GM12878 (cell line): ENCODE measurements at regions not wholly inside any gene's neighbourhood (a gene's known extent, or its start where the extent isn't known, plus 50 kb on each side); places are given as distances from the start of the nearest gene placed in this dataset.

Experiments
- ATAC-seq: fragments of 200-7000 bp; cut with Tn5 transposase; 3 replicates; pipeline ENCODE4 v1.9.1; 2020; ENCODE audit warnings: mild to moderate bottlenecking, moderate library complexity
- BruUV-seq: library from RNA; stranded (reverse); fragments of 400-500 nt; replicated peaks from 2 replicates; lab custom pipeline; 2021; lab: Mats Ljungman, UMichigan
- CTCF ChIA-PET: fragments of 300-600 bp; sonication (Branson Sonifier 250); formaldehyde crosslinking; extraction: SDS; loops from one replicate; lab custom pipeline; 2021; ENCODE audit warnings: inconsistent platforms; lab: Yijun Ruan, JAX
- POLR2A ChIA-PET: fragments of 350-600 bp; formaldehyde crosslinking; extraction: SDS; loops from one replicate; lab custom pipeline; 2021; ENCODE audit warnings: inconsistent platforms; lab: Charles Lee
- RAD21 ChIA-PET: fragments of 300-600 bp; sonication (Branson Sonifier 250); formaldehyde crosslinking; loops from one replicate; lab custom pipeline; 2023; ENCODE audit warnings: antibody characterized with exemption; ENCODE audit not compliant: unreplicated experiment; lab: Charles Lee
- SMC1A ChIA-PET: fragments of 300-600 bp; sonication (Branson Sonifier 250); formaldehyde crosslinking; loops from one replicate; lab custom pipeline; 2023; ENCODE audit not compliant: unreplicated experiment, uncharacterized antibody; lab: Charles Lee
- DNase-seq: peaks from one replicate; pipeline ENCODE4 v3.0.0-alpha.2; 2011; ENCODE audit warnings: low read depth, low spot score
- FAIRE-seq: peaks from 3 replicates; lab custom pipeline; 2011; peaks lifted over from hg19 to GRCh38; lab: Jason Lieb, UNC
- H2AFZ ChIP-seq: 2 replicates; pipeline ENCODE4 v1.6.0; 2011; ENCODE audit warnings: low read depth, low read length, control low read depth; ENCODE audit not compliant: control insufficient read depth
- H3K27ac ChIP-seq: 2 replicates; pipeline ENCODE4 v1.5.1; 2011; ENCODE audit warnings: control low read depth; ENCODE audit not compliant: control insufficient read depth, insufficient read depth
- H3K27me3 ChIP-seq, 2 experiments: replicated peaks in 1 of 2; 2 replicates each; pipeline versions ENCODE4 v1.6.0 to v1.6.1; 2011; ENCODE audit warnings: low read length in 1 of 2; ENCODE audit not compliant: control insufficient read depth in 2 of 2, insufficient read depth in 2 of 2
- H3K36me3 ChIP-seq, 2 experiments: 2 replicates each; pipeline ENCODE4 v1.5.1; 2011; ENCODE audit warnings: low read length in 1 of 2; ENCODE audit not compliant: control insufficient read depth in 2 of 2, insufficient read depth in 2 of 2
- H3K4me1 ChIP-seq: 2 replicates; pipeline ENCODE4 v1.6.1; 2011; ENCODE audit warnings: mild to moderate bottlenecking, low read length, moderate library complexity, mixed read lengths; ENCODE audit not compliant: control insufficient read depth, insufficient read depth
- H3K4me2 ChIP-seq: 2 replicates; pipeline ENCODE4 v1.6.0; 2011; ENCODE audit warnings: control low read depth; ENCODE audit not compliant: control insufficient read depth, insufficient read depth
- H3K4me3 ChIP-seq: fragments of 200-600 bp; sonication (generic); 2 replicates; pipeline ENCODE4 v1.5.1; 2016
- H3K79me2 ChIP-seq: 2 replicates; pipeline ENCODE4 v1.6.0; 2011; ENCODE audit warnings: low read length; ENCODE audit not compliant: control insufficient read depth, insufficient read depth
- H3K9ac ChIP-seq: 2 replicates; pipeline ENCODE4 v1.8.0; 2011; ENCODE audit warnings: low read length, control low read depth, mixed read lengths; ENCODE audit not compliant: control insufficient read depth, insufficient read depth
- H3K9me3 ChIP-seq: replicated peaks from 3 replicates; pipeline ENCODE4 v1.5.1; 2011; ENCODE audit warnings: mild to moderate bottlenecking, low read length; ENCODE audit not compliant: control insufficient read depth, insufficient read depth
- H4K20me1 ChIP-seq: 2 replicates; pipeline ENCODE4 v1.6.0; 2011; ENCODE audit not compliant: control insufficient read depth, insufficient read depth
- BHLHE40 ChIP-seq, 2 experiments: fragments of 450-650 bp in 1 of 2; IDR thresholded peaks; 2 replicates each; pipeline ENCODE4 v1.6.1; 2011 to 2017; ENCODE audit warnings: low read depth in 2 of 2, borderline replicate concordance in 1 of 2, improper control_type of control experiment in 1 of 2, low read length in 1 of 2, mild to moderate bottlenecking in 1 of 2
- CHD2 ChIP-seq: IDR thresholded peaks from 2 replicates; pipeline ENCODE4 v1.6.1; 2011; ENCODE audit warnings: low read depth, low read length, improper control_type of control experiment, borderline replicate concordance
- CHD4 ChIP-seq: fragments of 200-600 bp; sonication (generic); IDR thresholded peaks from 2 replicates; pipeline ENCODE4 v1.6.1; 2016; ENCODE audit warnings: mild to moderate bottlenecking
- HSF1 ChIP-seq: fragments of 150-350 bp; IDR thresholded peaks from 2 replicates; pipeline ENCODE4 v1.6.1; 2014; ENCODE audit warnings: mild to moderate bottlenecking, low read depth, low read length
- JUNB ChIP-seq: IDR thresholded peaks from 2 replicates; pipeline ENCODE4 v1.6.1; 2016; ENCODE audit warnings: antibody characterized with exemption, mild to moderate bottlenecking
- MYC ChIP-seq: IDR thresholded peaks from 2 replicates; pipeline ENCODE4 v1.6.1; 2011; ENCODE audit warnings: mild to moderate bottlenecking, low read length, moderate library complexity, inconsistent platforms; ENCODE audit not compliant: insufficient read depth, insufficient replicate concordance, insufficient read length, severe bottlenecking
- NFIC ChIP-seq: IDR thresholded peaks from 2 replicates; pipeline ENCODE4 v1.6.1; 2012; ENCODE audit warnings: low read depth, mild to moderate bottlenecking, inconsistent platforms, low read length, moderate library complexity
- NR2C1 ChIP-seq: fragments of 450-650 bp; IDR thresholded peaks from 2 replicates; pipeline ENCODE4 v1.6.1; 2017; ENCODE audit warnings: antibody characterized with exemption, mild to moderate bottlenecking, moderate library complexity
- RAD21 ChIP-seq: IDR thresholded peaks from 2 replicates; pipeline ENCODE4 v1.6.1; 2011; ENCODE audit warnings: mild to moderate bottlenecking, low read depth, low read length, moderate library complexity; ENCODE audit not compliant: insufficient read depth
- SIX5 ChIP-seq: IDR thresholded peaks from 2 replicates; pipeline ENCODE4 v1.6.1; 2011; ENCODE audit warnings: mild to moderate bottlenecking, low read depth, low read length, moderate library complexity; ENCODE audit not compliant: severe bottlenecking
- STAT3 ChIP-seq: IDR thresholded peaks from 2 replicates; pipeline ENCODE4 v1.6.1; 2011; ENCODE audit warnings: low read depth, low read length, improper control_type of control experiment
- ZBTB11 ChIP-seq: fragments of 450-650 bp; formaldehyde crosslinking; IDR thresholded peaks from 2 replicates; pipeline ENCODE4 v1.5.0; 2022; ENCODE audit warnings: mild to moderate bottlenecking, missing genetic modification characterization
- ZNF217 ChIP-seq: fragments of 450-650 bp; IDR thresholded peaks from 2 replicates; pipeline ENCODE4 v1.6.1; 2017; ENCODE audit warnings: antibody characterized with exemption, mild to moderate bottlenecking
- WGBS: methylation state at CpG from one replicate; pipeline ENCODE4 v1.1.6; 2016; ENCODE audit warnings: low lambda C conversion rate; ENCODE audit not compliant: insufficient replicate concordance, insufficient coverage; ENCODE audit errors: missing lambda C conversion rate; 5-methylcytosine and 5-hydroxymethylcytosine counted together
- in situ Hi-C: fragments of 300-500 bp; cut with MboI; formaldehyde crosslinking; loops from 9 replicates; pipeline ENCODE4 v1.14.3; 2018; ENCODE audit warnings: mixed read lengths
- intact Hi-C: fragments of 100-400 bp; cut with micrococcal nuclease; formaldehyde crosslinking; loops from one replicate; pipeline ENCODE4 v1.14.2; 2022; ENCODE audit not compliant: unreplicated experiment
- TF ChIP-seq, protein P1 (sequence below): IDR thresholded peaks from 2 replicates; pipeline ENCODE4 v1.6.1; 2012; ENCODE audit warnings: low read depth, low read length, improper control_type of control experiment
- TF ChIP-seq, protein P2 (sequence below): IDR thresholded peaks from 2 replicates; pipeline ENCODE4 v1.6.1; 2011; ENCODE audit warnings: borderline replicate concordance, low read depth, mild to moderate bottlenecking, moderate library complexity, low read length; ENCODE audit not compliant: insufficient read depth, poor library complexity, severe bottlenecking

GRCh38 chr9:104980039-104980654 lies 52.2 kb upstream of the ABCA1 start:
- no peak for FAIRE-seq
- CTCF ChIA-PET: no interaction called here
- TF ChIP-seq BHLHE40 (IDR thresholded peaks at IDR 0.05; ENCODE audit: borderline replicate concordance in 1 of 2, low read depth in 2 of 2, low read length in 1 of 2) (no peak), JUNB (no peak), HSF1 (no peak), SIX5 (no peak), CHD4 (no peak), MYC (no peak), STAT3 (no peak), CHD2 (no peak), RAD21 (no peak), NR2C1 (no peak), ZNF217 (no peak), NFIC (no peak), ZBTB11 (CRISPR knock-in tag) (no peak)
- TF ChIP-seq, protein P1, sequence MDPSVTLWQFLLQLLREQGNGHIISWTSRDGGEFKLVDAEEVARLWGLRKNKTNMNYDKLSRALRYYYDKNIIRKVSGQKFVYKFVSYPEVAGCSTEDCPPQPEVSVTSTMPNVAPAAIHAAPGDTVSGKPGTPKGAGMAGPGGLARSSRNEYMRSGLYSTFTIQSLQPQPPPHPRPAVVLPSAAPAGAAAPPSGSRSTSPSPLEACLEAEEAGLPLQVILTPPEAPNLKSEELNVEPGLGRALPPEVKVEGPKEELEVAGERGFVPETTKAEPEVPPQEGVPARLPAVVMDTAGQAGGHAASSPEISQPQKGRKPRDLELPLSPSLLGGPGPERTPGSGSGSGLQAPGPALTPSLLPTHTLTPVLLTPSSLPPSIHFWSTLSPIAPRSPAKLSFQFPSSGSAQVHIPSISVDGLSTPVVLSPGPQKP: no peak
- TF ChIP-seq, protein P2, sequence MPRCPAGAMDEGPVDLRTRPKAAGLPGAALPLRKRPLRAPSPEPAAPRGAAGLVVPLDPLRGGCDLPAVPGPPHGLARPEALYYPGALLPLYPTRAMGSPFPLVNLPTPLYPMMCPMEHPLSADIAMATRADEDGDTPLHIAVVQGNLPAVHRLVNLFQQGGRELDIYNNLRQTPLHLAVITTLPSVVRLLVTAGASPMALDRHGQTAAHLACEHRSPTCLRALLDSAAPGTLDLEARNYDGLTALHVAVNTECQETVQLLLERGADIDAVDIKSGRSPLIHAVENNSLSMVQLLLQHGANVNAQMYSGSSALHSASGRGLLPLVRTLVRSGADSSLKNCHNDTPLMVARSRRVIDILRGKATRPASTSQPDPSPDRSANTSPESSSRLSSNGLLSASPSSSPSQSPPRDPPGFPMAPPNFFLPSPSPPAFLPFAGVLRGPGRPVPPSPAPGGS: no peak

More at GRCh38 chr9:104980039-104980654, 52.2 kb upstream of the ABCA1 start:
- no peak overlapping the region for H2AFZ ChIP-seq
- in situ Hi-C loops: no loop called here
- H3K36me3 ChIP-seq: no peaks in the 10 kb centered on the region
- ChIA-PET POLR2A (no interaction called here), SMC1A (interaction anchor here (1.0 to 1.2 kb wide), 2 partner anchors 11 to 18 kb away, joined by 3 to 4 read pairs; no protein-coding TSS in a partner anchor), RAD21 (no interaction called here)
- 18% methylated on average over 5 of the region's 5 CpGs for WGBS
- intact Hi-C loops: no loop called here
- H3K27me3 ChIP-seq: no peaks in the 10 kb centered on the region
- DNase-seq: no peak
- no peak for ATAC-seq
- no peaks in the 10 kb centered on the region for H3K79me2 ChIP-seq
- no TSS peak for BruUV-seq
- H3K4me3 ChIP-seq: no peak overlapping the region
- H3K9me3 ChIP-seq: no peaks in the 10 kb centered on the region
- no peaks in the 10 kb centered on the region for H4K20me1 ChIP-seq
- no peak overlapping the region for H3K27ac ChIP-seq
- no peak overlapping the region for H3K9ac ChIP-seq
- H3K4me1 ChIP-seq: no peaks in the 10 kb centered on the region
- no peak overlapping the region for H3K4me2 ChIP-seq
